ENCODE measurements at regions not wholly inside any gene's neighbourhood (a gene's known extent, or its start where the extent isn't known, plus 50 kb on each side); places are given as distances from the start of the nearest gene placed in this dataset.

- no peak for TF ChIP-seq CTCF (IDR thresholded peaks at IDR 0.05; ENCODE audit: borderline replicate concordance, insufficient read depth, low read depth, low read length)
Observed at GRCh38 chr22:48536541-48537342, 1290.9 kb downstream of the BRD1 start.

GRCh38 chr22:48535868-48536540 is 1291.7 kb downstream of the BRD1 start:
- H3K4me3 ChIP-seq (ENCODE audit: low read depth, low read length) = no peak overlapping the region
- no peak for TF ChIP-seq CTCF (IDR thresholded peaks at IDR 0.05; ENCODE audit: borderline replicate concordance, insufficient read depth, low read depth, low read length)

More at GRCh38 chr22:48536541-48537342, 1290.9 kb downstream of the BRD1 start:
- H3K4me3 ChIP-seq (ENCODE audit: low read depth, low read length) = no peak overlapping the region

- H3K4me3 ChIP-seq (ENCODE audit: low read depth, low read length) = no peak overlapping the region
- no peak for TF ChIP-seq CTCF (IDR thresholded peaks at IDR 0.05; ENCODE audit: borderline replicate concordance, insufficient read depth, low read depth, low read length)
Observed at GRCh38 chr22:48534395-48534958, 1293.2 kb downstream of the BRD1 start.

GRCh38 chr22:48532986-48533385 is 1294.7 kb downstream of the BRD1 start:
- no peak overlapping the region for H3K4me3 ChIP-seq (ENCODE audit: low read depth, low read length)
- TF ChIP-seq CTCF (IDR thresholded peaks at IDR 0.05; ENCODE audit: borderline replicate concordance, insufficient read depth, low read depth, low read length) = no peak

GRCh38 chr22:48531761-48532435 is 1295.8 kb downstream of the BRD1 start:
- no peak overlapping the region for H3K4me3 ChIP-seq (ENCODE audit: low read depth, low read length)
- no peak for TF ChIP-seq CTCF (IDR thresholded peaks at IDR 0.05; ENCODE audit: borderline replicate concordance, insufficient read depth, low read depth, low read length)

- H3K4me3 ChIP-seq (ENCODE audit: low read depth, low read length) = no peak overlapping the region
- no peak for TF ChIP-seq CTCF (IDR thresholded peaks at IDR 0.05; ENCODE audit: borderline replicate concordance, insufficient read depth, low read depth, low read length)
Observed at GRCh38 chr22:48531108-48531507, 1296.6 kb downstream of the BRD1 start.
